GM12864 (cell line): ENCODE measurements at regions not wholly inside any gene's neighbourhood (a gene's known extent, or its start where the extent isn't known, plus 50 kb on each side); places are given as distances from the start of the nearest gene placed in this dataset.

Source experiments
- DNase-seq: peaks from one replicate; pipeline ENCODE4 v3.0.0-alpha.2; 2011; ENCODE audit warnings: low read depth
- H3K4me3 ChIP-seq: 2 replicates; pipeline ENCODE4 v1.5.1; 2011; ENCODE audit warnings: mild to moderate bottlenecking, low read depth, low read length, control low read depth
- TF ChIP-seq, protein P1 (sequence below): IDR thresholded peaks from 2 replicates; pipeline ENCODE4 v1.5.1; 2011; ENCODE audit warnings: low read depth, mild to moderate bottlenecking, moderate library complexity, low read length, control low read depth, inconsistent platforms; ENCODE audit errors: missing control alignments

DNA sequence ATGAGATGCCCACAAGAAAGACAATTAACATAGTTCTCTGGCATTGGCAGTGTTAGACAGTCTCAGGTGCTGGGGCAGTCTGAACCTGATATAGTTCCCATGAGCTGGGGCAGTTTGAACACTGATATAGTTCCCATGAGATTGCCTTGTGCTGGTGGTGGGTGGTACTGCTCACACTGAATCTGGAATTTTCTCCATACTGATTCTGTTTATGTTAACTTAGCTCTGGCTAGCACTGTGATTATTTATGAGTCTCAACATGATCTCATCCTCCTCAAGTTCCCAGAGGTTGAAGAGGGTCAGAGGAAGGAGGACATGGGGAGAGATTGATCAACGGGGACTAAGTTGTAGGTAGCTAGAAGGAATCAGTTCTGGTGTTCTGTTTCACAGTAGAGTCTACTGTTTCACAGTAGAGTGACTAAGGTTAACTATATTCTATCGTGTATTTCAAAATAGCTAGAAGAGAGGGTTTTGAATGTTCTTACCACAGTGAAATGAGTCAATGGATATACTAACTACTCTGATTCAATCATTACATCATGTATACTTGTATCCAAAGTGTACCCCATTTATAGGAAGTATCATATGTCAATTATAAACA lies 379.9 kb downstream of the ADAM29 start:
- H3K4me3 ChIP-seq = no peak overlapping the region
- DNase-seq = no peak

GRCh38 chr4:175306436-175306835 lies 388.3 kb downstream of the ADAM29 start:
- H3K4me3 ChIP-seq = no peak overlapping the region
- TF ChIP-seq, protein P1, sequence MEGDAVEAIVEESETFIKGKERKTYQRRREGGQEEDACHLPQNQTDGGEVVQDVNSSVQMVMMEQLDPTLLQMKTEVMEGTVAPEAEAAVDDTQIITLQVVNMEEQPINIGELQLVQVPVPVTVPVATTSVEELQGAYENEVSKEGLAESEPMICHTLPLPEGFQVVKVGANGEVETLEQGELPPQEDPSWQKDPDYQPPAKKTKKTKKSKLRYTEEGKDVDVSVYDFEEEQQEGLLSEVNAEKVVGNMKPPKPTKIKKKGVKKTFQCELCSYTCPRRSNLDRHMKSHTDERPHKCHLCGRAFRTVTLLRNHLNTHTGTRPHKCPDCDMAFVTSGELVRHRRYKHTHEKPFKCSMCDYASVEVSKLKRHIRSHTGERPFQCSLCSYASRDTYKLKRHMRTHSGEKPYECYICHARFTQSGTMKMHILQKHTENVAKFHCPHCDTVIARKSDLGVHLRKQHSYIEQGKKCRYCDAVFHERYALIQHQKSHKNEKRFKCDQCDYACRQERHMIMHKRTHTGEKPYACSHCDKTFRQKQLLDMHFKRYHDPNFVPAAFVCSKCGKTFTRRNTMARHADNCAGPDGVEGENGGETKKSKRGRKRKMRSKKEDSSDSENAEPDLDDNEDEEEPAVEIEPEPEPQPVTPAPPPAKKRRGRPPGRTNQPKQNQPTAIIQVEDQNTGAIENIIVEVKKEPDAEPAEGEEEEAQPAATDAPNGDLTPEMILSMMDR = no peak
- no peak for DNase-seq

More for the DNA sequence above, 379.9 kb downstream of the ADAM29 start:
- TF ChIP-seq, protein P1 = no peak

GRCh38 chr4:175307326-175307725 lies 389.2 kb downstream of the ADAM29 start:
- TF ChIP-seq, protein P1 = no peak
- H3K4me3 ChIP-seq = no peak overlapping the region

GRCh38 chr4:175308236-175308635 lies 390.1 kb downstream of the ADAM29 start:
- DNase-seq = no peak
- no peak overlapping the region for H3K4me3 ChIP-seq
- TF ChIP-seq, protein P1 = no peak

More at GRCh38 chr4:175307326-175307725, 389.2 kb downstream of the ADAM29 start:
- DNase-seq = no peak

DNA sequence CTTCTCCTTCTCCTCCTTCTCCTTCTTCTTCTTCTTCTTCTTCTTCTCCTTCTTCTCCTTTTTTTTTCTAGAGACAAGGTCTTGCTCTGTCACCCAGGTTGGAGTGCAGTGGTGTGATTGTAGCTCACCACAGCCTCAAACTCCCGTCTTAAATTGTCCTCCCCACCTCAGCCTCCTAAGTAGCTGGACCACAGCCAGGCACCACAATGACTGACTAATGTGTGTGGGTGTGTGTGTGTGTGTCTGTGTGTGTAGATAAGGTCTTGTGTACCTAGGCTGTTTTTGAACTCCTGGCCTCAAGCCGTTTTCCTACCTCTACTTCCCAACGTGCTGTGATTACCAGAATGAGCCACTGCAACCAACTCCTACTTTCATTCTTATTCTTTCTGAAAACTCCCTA lies 390.9 kb downstream of the ADAM29 start:
- TF ChIP-seq, protein P1 = no peak
- no peak for DNase-seq
- H3K4me3 ChIP-seq = no peak overlapping the region

- DNase-seq = no peak
- H3K4me3 ChIP-seq = no peak overlapping the region
- TF ChIP-seq, protein P1 = no peak
Measured at GRCh38 chr4:175325230-175325629, 407.1 kb downstream of the ADAM29 start.

DNA sequence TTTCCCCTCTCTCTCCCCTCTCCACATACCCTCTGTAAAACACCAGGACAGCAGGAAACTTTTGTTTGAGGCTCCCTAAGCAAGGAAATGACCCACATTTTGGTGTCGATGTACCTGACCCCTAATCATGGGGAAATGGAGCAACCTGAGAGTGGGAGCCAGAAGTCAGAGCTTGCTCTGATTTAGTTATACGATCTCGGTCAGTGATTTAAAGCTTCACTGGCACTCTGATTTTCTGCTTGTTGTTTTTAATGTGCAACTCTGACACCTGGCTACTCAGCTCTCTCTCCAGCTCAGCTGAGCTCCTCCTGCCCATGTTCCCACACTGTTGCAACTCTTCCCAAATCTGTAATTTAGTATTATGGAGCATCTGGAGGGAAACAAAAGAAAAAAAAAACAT lies 408.6 kb downstream of the ADAM29 start:
- DNase-seq = no peak
- no peak overlapping the region for H3K4me3 ChIP-seq
- TF ChIP-seq, protein P1 = no peak
